ENCODE measurements at regions not wholly inside any gene's neighbourhood (a gene's known extent, or its start where the extent isn't known, plus 50 kb on each side); places are given as distances from the start of the nearest gene placed in this dataset.
"Not testable (repeated sequence)": the region's sequence is repeated elsewhere in the genome, so short reads cannot be mapped to it uniquely, and the experiment has no call there.

GRCh38 chr4:158968961-158969360 lies 133.9 kb upstream of the RAPGEF2 start:
- DNase-seq (ENCODE audit: low read depth): no peak
- TF ChIP-seq CTCF (conservative IDR thresholded peaks at IDR 0.05; ENCODE audit: low read depth, low read length): no peak
- H3K4me3 ChIP-seq (ENCODE audit: low read depth, low read length): no peak overlapping the region

GRCh38 chr4:158970812-158971211 lies 132.1 kb upstream of the RAPGEF2 start:
- DNase-seq (ENCODE audit: low read depth): no peak
- TF ChIP-seq CTCF (conservative IDR thresholded peaks at IDR 0.05; ENCODE audit: low read depth, low read length): no peak
- H3K4me3 ChIP-seq (ENCODE audit: low read depth, low read length): no peak overlapping the region

GRCh38 chr4:158974438-158974837 lies 128.4 kb upstream of the RAPGEF2 start:
- H3K4me3 ChIP-seq (ENCODE audit: low read depth, low read length); DNase-seq (ENCODE audit: low read depth): not testable (repeated sequence)

- not testable (repeated sequence) for DNase-seq (ENCODE audit: low read depth); H3K4me3 ChIP-seq (ENCODE audit: low read depth, low read length)
Measured at GRCh38 chr4:158980711-158981110, 122.2 kb upstream of the RAPGEF2 start.

- DNase-seq (ENCODE audit: low read depth): no peak
- no peak for TF ChIP-seq CTCF (conservative IDR thresholded peaks at IDR 0.05; ENCODE audit: low read depth, low read length)
- H3K4me3 ChIP-seq (ENCODE audit: low read depth, low read length): no peak overlapping the region
Measured at GRCh38 chr4:158991534-158992155, 111.2 kb upstream of the RAPGEF2 start.

- no peak for DNase-seq (ENCODE audit: low read depth)
- TF ChIP-seq CTCF (conservative IDR thresholded peaks at IDR 0.05; ENCODE audit: low read depth, low read length): no peak
- H3K4me3 ChIP-seq (ENCODE audit: low read depth, low read length): no peak overlapping the region
Measured at GRCh38 chr4:158993891-158994290, 109.0 kb upstream of the RAPGEF2 start.

- H3K4me3 ChIP-seq (ENCODE audit: low read depth, low read length): no peak overlapping the region
- DNase-seq (ENCODE audit: low read depth): no peak
- TF ChIP-seq CTCF (conservative IDR thresholded peaks at IDR 0.05; ENCODE audit: low read depth, low read length): no peak
Measured at GRCh38 chr4:158995040-158995439, 107.8 kb upstream of the RAPGEF2 start.

- no peak for TF ChIP-seq CTCF (conservative IDR thresholded peaks at IDR 0.05; ENCODE audit: low read depth, low read length)
Measured at GRCh38 chr4:158995965-158996364, 106.9 kb upstream of the RAPGEF2 start.

More at GRCh38 chr4:158995965-158996364, 106.9 kb upstream of the RAPGEF2 start:
- H3K4me3 ChIP-seq (ENCODE audit: low read depth, low read length): no peak overlapping the region
- no peak for DNase-seq (ENCODE audit: low read depth)

Measured in choroid plexus epithelial cell (primary cell).